ENCODE measurements at regions not wholly inside any gene's neighbourhood (a gene's known extent, or its start where the extent isn't known, plus 50 kb on each side); places are given as distances from the start of the nearest gene placed in this dataset.

DNA sequence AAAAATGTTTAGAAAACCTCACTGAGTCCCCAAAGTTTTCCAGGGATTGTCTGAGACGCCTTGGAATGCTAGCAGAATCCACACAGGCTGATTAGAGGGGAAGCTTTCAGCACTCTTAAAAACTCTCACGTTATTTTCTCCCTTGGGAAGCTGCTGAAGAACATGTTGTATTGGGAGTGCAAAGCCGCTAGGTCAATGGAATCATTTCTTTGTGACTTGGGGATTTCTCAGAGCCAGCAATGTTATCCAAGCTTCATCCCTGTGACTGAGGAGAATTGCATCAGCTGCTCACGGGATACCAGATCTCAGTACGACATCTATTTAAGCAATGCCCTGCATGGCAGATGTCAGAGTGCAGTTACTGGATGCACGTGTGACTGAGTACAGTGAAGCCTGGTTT is 426.4 kb upstream of the MPDZ start:
- TF ChIP-seq TOX (CRISPR knock-in tag; IDR thresholded peaks at IDR 0.05; ENCODE audit: borderline replicate concordance) (no peak), ISL1 (CRISPR knock-in tag; IDR thresholded peaks at IDR 0.05) (no peak), ESRRG (CRISPR knock-in tag; IDR thresholded peaks at IDR 0.05) (no peak), CSDC2 (CRISPR knock-in tag; IDR thresholded peaks at IDR 0.05) (no peak), TCF4 (CRISPR knock-in tag; IDR thresholded peaks at IDR 0.05; ENCODE audit: borderline replicate concordance) (no peak), ZNF565 (CRISPR knock-in tag; conservative IDR thresholded peaks at IDR 0.05; ENCODE audit: low read depth) (no peak), ZFP3 (CRISPR knock-in tag; IDR thresholded peaks at IDR 0.05) (no peak), ARNTL (CRISPR knock-in tag; IDR thresholded peaks at IDR 0.05; ENCODE audit: borderline replicate concordance, low read depth) (no peak), RARB (CRISPR knock-in tag; IDR thresholded peaks at IDR 0.05) (no peak), GLIS3 (CRISPR knock-in tag; IDR thresholded peaks at IDR 0.05) (no peak), BACH2 (CRISPR knock-in tag; IDR thresholded peaks at IDR 0.05; ENCODE audit: borderline replicate concordance) (no peak), PPARA (CRISPR knock-in tag; IDR thresholded peaks at IDR 0.05; ENCODE audit: borderline replicate concordance) (no peak), ZC3H10 (CRISPR knock-in tag; IDR thresholded peaks at IDR 0.05) (no peak), SNAI2 (CRISPR knock-in tag; IDR thresholded peaks at IDR 0.05) (no peak), OSR1 (CRISPR knock-in tag; IDR thresholded peaks at IDR 0.05) (no peak), ZNF8 (CRISPR knock-in tag; IDR thresholded peaks at IDR 0.05) (no peak)
- TF ChIP-seq, protein P1, sequence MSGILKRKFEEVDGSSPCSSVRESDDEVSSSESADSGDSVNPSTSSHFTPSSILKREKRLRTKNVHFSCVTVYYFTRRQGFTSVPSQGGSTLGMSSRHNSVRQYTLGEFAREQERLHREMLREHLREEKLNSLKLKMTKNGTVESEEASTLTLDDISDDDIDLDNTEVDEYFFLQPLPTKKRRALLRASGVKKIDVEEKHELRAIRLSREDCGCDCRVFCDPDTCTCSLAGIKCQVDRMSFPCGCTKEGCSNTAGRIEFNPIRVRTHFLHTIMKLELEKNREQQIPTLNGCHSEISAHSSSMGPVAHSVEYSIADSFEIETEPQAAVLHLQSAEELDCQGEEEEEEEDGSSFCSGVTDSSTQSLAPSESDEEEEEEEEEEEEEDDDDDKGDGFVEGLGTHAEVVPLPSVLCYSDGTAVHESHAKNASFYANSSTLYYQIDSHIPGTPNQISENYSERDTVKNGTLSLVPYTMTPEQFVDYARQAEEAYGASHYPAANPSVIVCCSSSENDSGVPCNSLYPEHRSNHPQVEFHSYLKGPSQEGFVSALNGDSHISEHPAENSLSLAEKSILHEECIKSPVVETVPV (CRISPR knock-in tag; IDR thresholded peaks at IDR 0.05), result no peak
- TF ChIP-seq, protein P2, sequence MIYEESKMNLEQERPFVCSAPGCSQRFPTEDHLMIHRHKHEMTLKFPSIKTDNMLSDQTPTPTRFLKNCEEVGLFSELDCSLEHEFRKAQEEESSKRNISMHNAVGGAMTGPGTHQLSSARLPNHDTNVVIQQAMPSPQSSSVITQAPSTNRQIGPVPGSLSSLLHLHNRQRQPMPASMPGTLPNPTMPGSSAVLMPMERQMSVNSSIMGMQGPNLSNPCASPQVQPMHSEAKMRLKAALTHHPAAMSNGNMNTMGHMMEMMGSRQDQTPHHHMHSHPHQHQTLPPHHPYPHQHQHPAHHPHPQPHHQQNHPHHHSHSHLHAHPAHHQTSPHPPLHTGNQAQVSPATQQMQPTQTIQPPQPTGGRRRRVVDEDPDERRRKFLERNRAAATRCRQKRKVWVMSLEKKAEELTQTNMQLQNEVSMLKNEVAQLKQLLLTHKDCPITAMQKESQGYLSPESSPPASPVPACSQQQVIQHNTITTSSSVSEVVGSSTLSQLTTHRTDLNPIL (CRISPR knock-in tag; IDR thresholded peaks at IDR 0.05; ENCODE audit: low read depth), result no peak
- TF ChIP-seq, protein P3, sequence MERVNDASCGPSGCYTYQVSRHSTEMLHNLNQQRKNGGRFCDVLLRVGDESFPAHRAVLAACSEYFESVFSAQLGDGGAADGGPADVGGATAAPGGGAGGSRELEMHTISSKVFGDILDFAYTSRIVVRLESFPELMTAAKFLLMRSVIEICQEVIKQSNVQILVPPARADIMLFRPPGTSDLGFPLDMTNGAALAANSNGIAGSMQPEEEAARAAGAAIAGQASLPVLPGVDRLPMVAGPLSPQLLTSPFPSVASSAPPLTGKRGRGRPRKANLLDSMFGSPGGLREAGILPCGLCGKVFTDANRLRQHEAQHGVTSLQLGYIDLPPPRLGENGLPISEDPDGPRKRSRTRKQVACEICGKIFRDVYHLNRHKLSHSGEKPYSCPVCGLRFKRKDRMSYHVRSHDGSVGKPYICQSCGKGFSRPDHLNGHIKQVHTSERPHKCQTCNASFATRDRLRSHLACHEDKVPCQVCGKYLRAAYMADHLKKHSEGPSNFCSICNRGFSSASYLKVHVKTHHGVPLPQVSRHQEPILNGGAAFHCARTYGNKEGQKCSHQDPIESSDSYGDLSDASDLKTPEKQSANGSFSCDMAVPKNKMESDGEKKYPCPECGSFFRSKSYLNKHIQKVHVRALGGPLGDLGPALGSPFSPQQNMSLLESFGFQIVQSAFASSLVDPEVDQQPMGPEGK (CRISPR knock-in tag; IDR thresholded peaks at IDR 0.05; ENCODE audit: borderline replicate concordance), result no peak
- TF ChIP-seq, protein P4, sequence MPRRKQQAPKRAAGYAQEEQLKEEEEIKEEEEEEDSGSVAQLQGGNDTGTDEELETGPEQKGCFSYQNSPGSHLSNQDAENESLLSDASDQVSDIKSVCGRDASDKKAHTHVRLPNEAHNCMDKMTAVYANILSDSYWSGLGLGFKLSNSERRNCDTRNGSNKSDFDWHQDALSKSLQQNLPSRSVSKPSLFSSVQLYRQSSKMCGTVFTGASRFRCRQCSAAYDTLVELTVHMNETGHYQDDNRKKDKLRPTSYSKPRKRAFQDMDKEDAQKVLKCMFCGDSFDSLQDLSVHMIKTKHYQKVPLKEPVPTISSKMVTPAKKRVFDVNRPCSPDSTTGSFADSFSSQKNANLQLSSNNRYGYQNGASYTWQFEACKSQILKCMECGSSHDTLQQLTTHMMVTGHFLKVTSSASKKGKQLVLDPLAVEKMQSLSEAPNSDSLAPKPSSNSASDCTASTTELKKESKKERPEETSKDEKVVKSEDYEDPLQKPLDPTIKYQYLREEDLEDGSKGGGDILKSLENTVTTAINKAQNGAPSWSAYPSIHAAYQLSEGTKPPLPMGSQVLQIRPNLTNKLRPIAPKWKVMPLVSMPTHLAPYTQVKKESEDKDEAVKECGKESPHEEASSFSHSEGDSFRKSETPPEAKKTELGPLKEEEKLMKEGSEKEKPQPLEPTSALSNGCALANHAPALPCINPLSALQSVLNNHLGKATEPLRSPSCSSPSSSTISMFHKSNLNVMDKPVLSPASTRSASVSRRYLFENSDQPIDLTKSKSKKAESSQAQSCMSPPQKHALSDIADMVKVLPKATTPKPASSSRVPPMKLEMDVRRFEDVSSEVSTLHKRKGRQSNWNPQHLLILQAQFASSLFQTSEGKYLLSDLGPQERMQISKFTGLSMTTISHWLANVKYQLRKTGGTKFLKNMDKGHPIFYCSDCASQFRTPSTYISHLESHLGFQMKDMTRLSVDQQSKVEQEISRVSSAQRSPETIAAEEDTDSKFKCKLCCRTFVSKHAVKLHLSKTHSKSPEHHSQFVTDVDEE (CRISPR knock-in tag; IDR thresholded peaks at IDR 0.05), result no peak
- ATAC-seq, result no peak

DNA sequence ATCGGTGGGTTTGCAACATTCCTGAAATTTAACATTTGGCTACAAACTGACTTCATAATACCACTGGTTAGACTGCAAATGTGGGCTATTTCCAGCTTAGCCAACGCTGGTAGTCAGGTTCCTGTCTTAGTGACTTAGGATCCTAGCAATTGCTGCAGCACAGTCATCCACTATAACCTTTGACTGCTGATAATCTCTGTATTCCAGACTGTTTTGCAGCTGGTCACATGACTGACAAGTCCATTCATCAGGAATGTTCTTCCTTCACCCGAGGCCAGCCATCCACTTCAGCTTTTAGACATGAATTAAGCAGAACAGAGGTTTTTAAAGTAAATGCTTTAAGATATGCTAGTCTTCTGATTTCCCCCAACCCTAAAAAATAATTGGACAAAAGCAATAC is 425.9 kb upstream of the MPDZ start:
- TF ChIP-seq ZNF565 (CRISPR knock-in tag; conservative IDR thresholded peaks at IDR 0.05; ENCODE audit: low read depth) (no peak), SNAI2 (CRISPR knock-in tag; IDR thresholded peaks at IDR 0.05) (no peak), ZNF70 (CRISPR knock-in tag; IDR thresholded peaks at IDR 0.05) (no peak), OSR1 (CRISPR knock-in tag; IDR thresholded peaks at IDR 0.05) (no peak), ZFP3 (CRISPR knock-in tag; IDR thresholded peaks at IDR 0.05) (no peak), ZC3H10 (CRISPR knock-in tag; IDR thresholded peaks at IDR 0.05) (no peak), PPARA (CRISPR knock-in tag; IDR thresholded peaks at IDR 0.05; ENCODE audit: borderline replicate concordance) (no peak)
- TF ChIP-seq, protein P1 (CRISPR knock-in tag; IDR thresholded peaks at IDR 0.05), result no peak
- TF ChIP-seq, protein P3 (CRISPR knock-in tag; IDR thresholded peaks at IDR 0.05; ENCODE audit: borderline replicate concordance), result no peak
- no peak for ATAC-seq

Data from SK-N-SH treated with all-trans-retinoic acid at 6 μM for 48 hours (cell line).